HL-60 (cell line): ENCODE measurements at regions not wholly inside any gene's neighbourhood (a gene's known extent, or its start where the extent isn't known, plus 50 kb on each side); places are given as distances from the start of the nearest gene placed in this dataset.

Experiments used
- CTCF ChIP-seq: IDR thresholded peaks from one replicate; pipeline ENCODE4 v1.5.1; 2011; ENCODE audit warnings: low read length, control low read depth, inconsistent platforms; ENCODE audit not compliant: insufficient read depth
- REST ChIP-seq: IDR thresholded peaks from 2 replicates; pipeline ENCODE4 v1.6.1; 2012; ENCODE audit warnings: low read depth; ENCODE audit not compliant: insufficient replicate concordance

- no peak for TF ChIP-seq REST
- no peak for TF ChIP-seq CTCF
Measured at GRCh38 chr6:27619436-27619835, 146.5 kb upstream of the ZNF184 start.
